NCI-H1092 treated with DMSO at 0.1 percent for 48 hours (cell line): ENCODE measurements at regions not wholly inside any gene's neighbourhood (a gene's known extent, or its start where the extent isn't known, plus 50 kb on each side); places are given as distances from the start of the nearest gene placed in this dataset.

Source experiments
- DNase-seq: peaks from one replicate; lab custom pipeline; 2025; lab: John Stamatoyannopoulos, UW

- no peak for DNase-seq
These were observed 110.2 kb upstream of the FOXQ1 start for GRCh38 chr6:1201547-1202200.

- DNase-seq: no peak
These were observed 111.3 kb upstream of the FOXQ1 start for GRCh38 chr6:1200409-1201101.

- DNase-seq: no peak
These were observed 111.9 kb upstream of the FOXQ1 start for GRCh38 chr6:1200081-1200408.

- DNase-seq: no peak
These were observed 114.6 kb upstream of the FOXQ1 start for GRCh38 chr6:1197309-1197708.

- no peak for DNase-seq
These were observed 120.7 kb upstream of the FOXQ1 start for GRCh38 chr6:1191141-1191630.

GRCh38 chr6:1190366-1190765 lies 121.5 kb upstream of the FOXQ1 start:
- DNase-seq: no peak

- no peak for DNase-seq
These were observed 123.7 kb upstream of the FOXQ1 start for GRCh38 chr6:1188199-1188598.

GRCh38 chr6:1187293-1188131 lies 124.4 kb upstream of the FOXQ1 start:
- no peak for DNase-seq

GRCh38 chr6:1184318-1184717 lies 127.6 kb upstream of the FOXQ1 start:
- no peak for DNase-seq

GRCh38 chr6:1182722-1183521 lies 129.0 kb upstream of the FOXQ1 start:
- no peak for DNase-seq

GRCh38 chr6:1181939-1182605 lies 129.8 kb upstream of the FOXQ1 start:
- DNase-seq: no peak

- no peak for DNase-seq
These were observed 132.1 kb upstream of the FOXQ1 start for GRCh38 chr6:1179571-1180459.

- DNase-seq: no peak
These were observed 133.3 kb upstream of the FOXQ1 start for GRCh38 chr6:1178590-1178989.

GRCh38 chr6:1176567-1176966 lies 135.3 kb upstream of the FOXQ1 start:
- no peak for DNase-seq

- DNase-seq: no peak
These were observed 136.0 kb upstream of the FOXQ1 start for GRCh38 chr6:1175877-1176276.

- no peak for DNase-seq
These were observed 141.1 kb upstream of the FOXQ1 start for GRCh38 chr6:1170794-1171193.

- no peak for DNase-seq
These were observed 147.3 kb upstream of the FOXQ1 start for GRCh38 chr6:1164600-1164999.

GRCh38 chr6:1163501-1163900 lies 148.4 kb upstream of the FOXQ1 start:
- DNase-seq: no peak

- no peak for DNase-seq
These were observed 149.3 kb upstream of the FOXQ1 start for GRCh38 chr6:1162367-1163275.
